SW 1271 (cell line): ENCODE measurements at regions not wholly inside any gene's neighbourhood (a gene's known extent, or its start where the extent isn't known, plus 50 kb on each side); places are given as distances from the start of the nearest gene placed in this dataset.

Source experiments
- DNase-seq, 2 experiments: peaks; one replicate each; lab custom pipeline; 2025; lab: John Stamatoyannopoulos, UW

GRCh38 chr12:74816398-74817175 lies 279.0 kb downstream of the ATXN7L3B start:
- no peak for DNase-seq

GRCh38 chr12:74817499-74817898 lies 279.9 kb downstream of the ATXN7L3B start:
- DNase-seq = no peak

GRCh38 chr12:74818412-74818811 lies 280.8 kb downstream of the ATXN7L3B start:
- DNase-seq = no peak

- no peak for DNase-seq
Observed at GRCh38 chr12:74820324-74820723, 282.7 kb downstream of the ATXN7L3B start.

- DNase-seq = no peak
Observed at GRCh38 chr12:74836567-74836966, 298.9 kb downstream of the ATXN7L3B start.

- no peak for DNase-seq
Observed at GRCh38 chr12:74846116-74846515, 308.5 kb downstream of the ATXN7L3B start.

GRCh38 chr12:74847169-74847568 lies 309.5 kb downstream of the ATXN7L3B start:
- no peak for DNase-seq

- no peak for DNase-seq
Observed at GRCh38 chr12:74848006-74848405, 310.4 kb downstream of the ATXN7L3B start.

- DNase-seq = peak in 1 of 2 experiments; percentile 6
Observed at GRCh38 chr12:74849801-74850200, 312.2 kb downstream of the ATXN7L3B start.

GRCh38 chr12:74871817-74872216 lies 334.2 kb downstream of the ATXN7L3B start:
- no peak for DNase-seq

GRCh38 chr12:74885775-74886174 lies 323.9 kb downstream of the KCNC2 start:
- DNase-seq = no peak

- DNase-seq = no peak
Observed at GRCh38 chr12:74889073-74889472, 320.6 kb downstream of the KCNC2 start.

GRCh38 chr12:74889563-74890236 lies 319.9 kb downstream of the KCNC2 start:
- DNase-seq = peak in 1 of 2 experiments; percentile 45

GRCh38 chr12:74890237-74890599 lies 319.4 kb downstream of the KCNC2 start:
- DNase-seq = peak; percentile 76 to 85

- DNase-seq = no peak
Observed at GRCh38 chr12:74891083-74891668, 318.5 kb downstream of the KCNC2 start.

GRCh38 chr12:74892057-74892633 lies 317.5 kb downstream of the KCNC2 start:
- no peak for DNase-seq

GRCh38 chr12:74896186-74896585 lies 313.5 kb downstream of the KCNC2 start:
- no peak for DNase-seq

GRCh38 chr12:74897425-74898211 lies 312.0 kb downstream of the KCNC2 start:
- DNase-seq = no peak

GRCh38 chr12:74899031-74899829 lies 310.4 kb downstream of the KCNC2 start:
- DNase-seq = no peak

- no peak for DNase-seq
Observed at GRCh38 chr12:74900232-74900631, 309.4 kb downstream of the KCNC2 start.

GRCh38 chr12:74903522-74903921 lies 306.1 kb downstream of the KCNC2 start:
- DNase-seq = no peak
